ENCODE measurements at regions not wholly inside any gene's neighbourhood (a gene's known extent, or its start where the extent isn't known, plus 50 kb on each side); places are given as distances from the start of the nearest gene placed in this dataset.
"Not testable (repeated sequence)": the region's sequence is repeated elsewhere in the genome, so short reads cannot be mapped to it uniquely, and the experiment has no call there.

DNA sequence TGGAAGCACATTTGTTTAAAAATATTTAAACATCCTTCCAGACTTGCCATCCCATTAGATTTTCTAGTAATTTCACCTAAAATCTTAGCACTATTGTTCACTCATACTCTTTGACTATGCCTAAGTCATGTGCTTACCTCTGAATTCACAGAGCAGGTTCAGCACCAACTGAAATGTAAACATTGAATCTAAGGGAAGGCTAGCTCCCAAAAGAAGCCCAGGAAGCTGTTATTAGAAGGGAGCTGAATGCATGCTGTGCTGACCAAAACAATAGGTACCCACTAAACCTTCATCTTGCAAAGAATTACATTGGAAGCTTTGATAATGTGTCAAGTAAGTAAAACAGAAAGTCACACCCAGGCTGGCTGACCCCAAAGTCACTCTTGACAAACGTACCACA lies 571.3 kb downstream of the GABRG2 start:
- no peak for DNase-seq

DNA sequence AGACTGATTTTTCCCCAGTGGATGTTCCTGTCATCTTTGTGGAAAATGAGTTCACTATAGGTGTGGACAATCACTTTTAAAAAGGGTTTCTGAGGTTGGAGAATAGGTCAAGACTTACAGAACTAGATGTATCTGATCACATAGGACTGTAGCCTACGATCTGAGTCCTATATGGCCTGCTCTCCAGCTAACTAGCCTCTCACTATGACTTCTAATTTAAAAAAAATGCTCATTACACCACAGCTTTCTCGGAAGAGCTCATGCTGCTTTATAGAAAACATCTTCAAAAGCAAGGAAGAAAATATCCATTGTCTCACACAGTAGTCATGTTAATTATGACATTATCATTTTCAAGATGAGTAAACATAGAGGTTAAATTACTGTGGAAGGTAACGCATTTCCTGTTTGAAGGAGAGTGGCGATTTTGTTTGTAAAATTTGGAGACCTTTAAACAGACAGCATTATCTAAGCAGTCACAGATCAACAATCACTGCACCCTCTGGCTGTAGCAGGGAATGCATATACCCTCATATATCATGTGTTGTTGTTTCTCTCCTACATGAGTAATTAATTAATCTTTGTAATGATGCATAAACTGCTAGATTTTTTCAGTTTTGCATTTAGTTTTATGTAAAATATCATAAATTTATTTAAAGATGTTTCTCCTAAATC lies 573.7 kb downstream of the GABRG2 start:
- DNase-seq = no peak

- no peak for DNase-seq
These were observed 587.3 kb downstream of the GABRG2 start for GRCh38 chr5:162654661-162655405.

DNA sequence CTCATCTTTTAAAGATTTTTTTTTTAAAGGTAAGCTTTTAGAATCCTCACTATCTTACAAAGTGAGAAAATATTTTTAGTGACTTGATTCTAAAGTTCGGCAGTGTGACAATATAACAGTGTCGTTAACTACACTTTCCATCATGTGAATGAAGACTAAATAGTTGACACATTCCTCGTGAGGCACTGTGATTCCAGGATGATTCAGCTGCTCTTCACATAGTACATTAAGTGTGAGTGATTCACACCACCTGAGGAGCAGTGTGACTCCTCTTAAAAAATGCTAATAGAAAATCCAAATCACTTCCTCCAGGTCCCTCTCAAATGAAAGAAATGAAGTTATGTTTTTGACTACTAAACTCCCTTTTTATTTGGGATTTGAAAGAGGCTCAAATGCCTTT lies 589.5 kb downstream of the GABRG2 start:
- DNase-seq = no peak

DNA sequence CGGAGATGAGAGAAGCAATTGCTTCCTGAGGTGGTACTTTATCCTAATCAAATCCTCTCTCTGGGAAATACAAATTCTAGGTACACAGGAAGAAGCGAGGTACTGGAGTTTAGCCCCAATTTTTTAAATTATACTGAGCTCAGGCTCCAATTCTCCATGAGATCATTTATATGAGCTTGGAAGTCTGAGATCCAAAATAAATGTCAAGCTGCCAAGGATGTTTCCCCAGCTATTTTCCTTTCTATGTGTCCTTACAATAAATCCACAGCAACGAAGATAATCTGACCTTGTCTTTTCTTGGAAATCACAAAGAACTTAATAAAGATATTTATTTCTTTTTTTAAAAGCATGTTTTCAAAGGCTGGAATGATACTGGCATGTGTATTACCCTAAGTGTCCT lies 597.3 kb downstream of the GABRG2 start:
- DNase-seq = no peak

- DNase-seq = no peak
These were observed 601.4 kb downstream of the GABRG2 start for GRCh38 chr5:162668926-162669325.

DNA sequence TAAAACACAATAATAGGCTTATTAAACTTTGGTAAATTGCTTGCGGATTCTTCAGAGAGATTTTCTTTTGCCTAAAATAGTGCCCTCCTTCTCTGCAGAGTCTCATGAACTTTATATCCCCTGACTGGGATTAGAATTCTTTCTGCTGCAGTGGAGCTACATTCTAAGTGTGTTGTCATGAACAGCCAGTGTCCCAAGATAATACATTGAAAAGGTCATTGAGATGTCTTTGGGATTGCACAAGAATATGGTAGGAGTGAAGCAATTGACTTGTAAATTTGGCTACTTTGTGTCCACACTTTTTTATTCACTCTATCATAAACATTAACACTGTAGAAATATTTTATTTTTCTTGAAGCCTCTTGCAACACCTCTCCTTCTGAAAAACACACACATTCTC lies 604.5 kb downstream of the GABRG2 start:
- DNase-seq = no peak

DNA sequence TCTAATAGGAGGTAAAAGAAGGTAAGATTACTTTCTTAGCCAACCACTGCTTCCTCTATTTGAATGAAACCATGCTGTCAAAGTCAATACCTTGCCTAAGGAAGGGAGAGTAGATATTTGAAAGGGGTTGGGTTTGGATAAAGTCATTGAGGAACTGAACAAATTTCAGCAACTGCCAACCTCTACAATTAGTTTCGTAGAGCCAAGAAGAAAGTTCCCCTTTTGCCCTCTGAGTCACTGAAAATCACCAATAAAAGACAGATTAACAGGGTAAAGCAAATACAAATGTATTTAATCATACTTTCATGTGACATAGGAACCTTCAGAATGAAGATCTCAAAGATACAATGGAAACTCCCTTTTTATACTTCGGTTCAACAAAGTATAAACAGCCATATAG lies 615.7 kb downstream of the GABRG2 start:
- DNase-seq = peak; percentile 50 to 53

DNA sequence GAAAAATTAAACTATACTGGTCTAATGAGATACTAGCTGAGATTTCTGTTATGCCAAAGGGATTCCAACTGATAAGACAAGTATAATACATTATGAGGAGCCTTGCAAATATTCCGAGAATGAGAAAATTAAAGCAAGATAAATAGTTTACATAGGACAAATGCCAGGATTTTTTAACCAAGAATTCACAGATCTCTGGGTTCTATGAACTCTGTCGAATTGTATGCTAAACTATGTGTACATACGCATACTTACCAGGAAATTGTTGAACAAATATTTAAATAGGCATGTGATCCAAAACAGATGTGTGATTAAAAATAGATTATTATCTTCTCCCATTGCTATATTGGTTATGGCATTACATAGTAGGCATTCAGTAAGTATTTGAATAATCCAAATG lies 616.6 kb downstream of the GABRG2 start:
- no peak for DNase-seq

DNA sequence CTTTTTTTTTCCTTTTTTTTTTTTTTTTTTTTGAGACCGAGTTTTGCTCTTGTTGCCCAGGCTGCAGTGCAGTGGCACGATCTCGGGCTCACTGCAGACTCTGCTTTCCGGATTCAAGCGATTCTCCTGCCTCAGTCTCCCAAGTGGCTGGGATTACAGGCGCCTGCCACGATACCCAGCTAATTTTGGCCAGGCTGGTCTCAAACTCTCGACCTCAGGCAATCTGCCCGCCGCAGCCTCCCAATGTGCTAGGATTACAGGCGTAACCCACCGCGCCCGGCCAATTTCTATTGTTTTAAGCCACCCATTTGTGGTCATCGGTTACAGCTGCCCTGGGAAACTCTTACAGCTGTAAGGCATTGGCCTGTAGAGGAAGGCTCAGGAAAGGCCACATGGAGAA lies 617.7 kb downstream of the GABRG2 start:
- no peak for DNase-seq

DNA sequence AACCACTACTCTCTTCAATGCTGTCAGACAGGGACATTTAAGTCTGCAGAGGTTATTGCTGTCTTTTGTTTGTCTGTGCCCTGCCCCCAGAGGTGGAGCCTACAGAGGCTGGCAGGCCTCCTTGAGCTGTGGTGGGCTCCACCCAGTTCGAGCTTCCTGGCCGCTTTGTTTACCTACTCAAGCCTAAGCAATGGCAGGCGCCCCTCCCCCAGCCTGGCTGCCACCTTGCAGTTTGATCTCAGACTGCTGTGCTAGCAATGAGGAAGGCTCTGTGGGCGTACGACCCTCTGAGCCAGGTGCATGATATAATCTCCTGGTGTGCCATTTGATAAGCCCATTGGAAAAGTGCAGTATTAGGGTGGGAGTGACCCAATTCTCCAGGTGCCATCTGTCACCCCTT lies 628.7 kb downstream of the GABRG2 start:
- not testable (repeated sequence) for DNase-seq

GRCh38 chr5:162699361-162699760 lies 631.8 kb downstream of the GABRG2 start:
- DNase-seq = peak; percentile 5 to 19

GRCh38 chr5:162703914-162704313 lies 636.3 kb downstream of the GABRG2 start:
- DNase-seq = peak in 1 of 2 experiments; percentile 23

GRCh38 chr5:162711244-162711643 lies 643.7 kb downstream of the GABRG2 start:
- DNase-seq = no peak

DNA sequence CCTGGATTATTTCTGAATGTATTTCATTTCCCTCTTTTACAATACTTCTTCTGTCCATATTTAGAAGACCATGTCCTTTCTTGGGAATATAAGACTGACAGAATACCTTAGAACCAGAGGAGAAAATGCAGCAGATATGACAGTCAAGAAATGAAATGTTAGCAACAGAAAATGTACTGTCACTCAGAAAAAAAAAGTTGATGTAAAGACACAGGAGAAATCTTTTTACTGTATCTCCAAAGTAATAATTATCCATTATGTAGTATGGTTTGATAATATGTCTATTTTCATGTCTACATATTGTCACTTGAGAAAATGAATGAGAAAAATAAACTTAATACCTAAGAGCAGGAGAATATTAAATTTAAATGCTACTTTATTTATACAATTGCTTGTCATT lies 652.1 kb downstream of the GABRG2 start:
- DNase-seq = no peak

GRCh38 chr5:162721125-162721524 lies 653.6 kb downstream of the GABRG2 start:
- DNase-seq = no peak

- DNase-seq = peak; percentile 12 to 49
These were observed 684.8 kb upstream of the CCNG1 start for GRCh38 chr5:162752612-162753011.

GRCh38 chr5:162762119-162762518 lies 675.3 kb upstream of the CCNG1 start:
- no peak for DNase-seq

- DNase-seq = no peak
These were observed 668.4 kb upstream of the CCNG1 start for GRCh38 chr5:162769019-162769418.

GRCh38 chr5:162785673-162786072 lies 651.7 kb upstream of the CCNG1 start:
- no peak for DNase-seq

DNA sequence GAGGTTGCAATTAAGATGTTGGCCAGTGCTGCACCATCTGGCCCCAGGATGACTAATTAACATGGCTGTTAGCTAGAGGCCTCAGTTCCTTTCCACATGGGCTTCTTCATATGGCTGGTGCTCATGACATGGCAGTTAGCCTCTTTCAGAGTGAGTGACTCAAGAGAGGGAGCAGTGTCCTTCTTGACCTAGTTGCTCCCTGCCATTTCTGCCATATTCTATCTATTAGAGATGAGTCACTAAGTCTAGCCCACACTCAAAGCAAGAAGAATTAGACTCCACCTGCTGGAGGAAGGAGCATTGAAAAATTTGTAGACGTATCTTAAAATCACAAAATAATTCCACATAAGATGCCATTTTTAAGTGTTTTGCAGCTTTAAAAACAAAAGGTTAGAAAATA lies 651.2 kb upstream of the CCNG1 start:
- peak; percentile 8 to 10 for DNase-seq

- no peak for DNase-seq
These were observed 640.9 kb upstream of the CCNG1 start for GRCh38 chr5:162796507-162796906.

DNA sequence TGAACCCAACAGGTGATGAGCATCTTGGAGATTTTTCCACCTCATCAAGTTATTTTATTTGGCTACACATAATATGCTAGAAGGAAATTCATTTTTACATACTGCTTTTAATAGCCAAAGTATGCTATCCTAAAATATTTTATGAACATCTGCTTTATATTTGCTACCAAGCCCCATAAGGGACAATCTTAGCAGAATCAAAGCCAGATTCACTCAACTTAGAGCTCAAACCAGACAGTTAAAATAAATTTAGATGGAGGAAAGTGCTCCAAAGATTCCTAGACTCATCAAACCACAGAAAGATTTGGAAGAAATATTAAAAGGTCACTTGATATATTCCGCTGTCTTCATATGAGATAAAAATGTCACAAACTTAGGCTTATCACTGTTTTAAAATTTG lies 637.1 kb upstream of the CCNG1 start:
- no peak for DNase-seq

GRCh38 chr5:162801235-162801634 lies 636.2 kb upstream of the CCNG1 start:
- DNase-seq = no peak

DNA sequence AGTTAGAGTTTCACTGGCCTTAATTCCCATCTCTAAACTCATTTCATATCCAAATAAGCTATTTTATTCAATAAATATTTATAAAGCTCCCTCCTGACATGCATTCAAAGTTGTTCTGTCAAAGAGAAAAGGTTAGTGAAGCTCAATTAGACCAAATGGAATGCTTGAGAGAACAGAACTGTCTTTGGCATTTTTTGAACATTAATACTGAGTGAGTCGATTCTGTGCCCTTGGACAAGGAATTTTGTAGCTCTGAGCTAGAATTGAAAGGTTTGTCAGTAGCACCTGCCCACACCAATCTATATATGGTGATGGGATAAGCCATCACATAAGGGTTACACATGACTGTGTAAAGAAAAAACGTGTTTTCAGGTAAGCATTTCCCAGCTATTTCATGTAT lies 631.2 kb upstream of the CCNG1 start:
- DNase-seq = no peak
